ENCODE measurements at regions not wholly inside any gene's neighbourhood (a gene's known extent, or its start where the extent isn't known, plus 50 kb on each side); places are given as distances from the start of the nearest gene placed in this dataset.

GRCh38 chr6:67887419-67887746, 747.7 kb upstream of the ADGRB3 start:
- Histone ChIP-seq H3K4me1 (ENCODE audit: control insufficient read depth, insufficient read depth, low read length) (no peaks in the 10 kb centered on the region), H4K20me1 (ENCODE audit: control insufficient read depth, insufficient read depth) (no peaks in the 10 kb centered on the region), H3K4me3 (no peak overlapping the region), H3K79me2 (ENCODE audit: control insufficient read depth, insufficient read depth, low read length) (no peaks in the 10 kb centered on the region), H3K36me3 (ENCODE audit: control insufficient read depth in 2 of 2, insufficient read depth in 2 of 2, low read length in 1 of 2) (no peaks in the 10 kb centered on the region), H3K9ac (ENCODE audit: control insufficient read depth, insufficient read depth, low read length) (no peak overlapping the region), H3K27ac (ENCODE audit: control insufficient read depth, insufficient read depth) (no peak overlapping the region), H3K9me3 (replicated peaks; ENCODE audit: control insufficient read depth, insufficient read depth, low read length) (no peaks in the 10 kb centered on the region), H3K4me2 (ENCODE audit: control insufficient read depth, insufficient read depth) (no peak overlapping the region), H2AFZ (ENCODE audit: control insufficient read depth, low read depth, low read length) (no peak overlapping the region), H3K27me3 (replicated peaks in 1 of 2; ENCODE audit: control insufficient read depth in 2 of 2, insufficient read depth in 2 of 2, low read length in 1 of 2) (no peaks in the 10 kb centered on the region)
- CTCF ChIA-PET = no interaction called here
- no peak for ATAC-seq
- 60% methylated on average over 4 of the region's 4 CpGs for WGBS (ENCODE audit: insufficient coverage, insufficient replicate concordance, low lambda C conversion rate, missing lambda C conversion rate)
- no peak for FAIRE-seq
- intact Hi-C loops (cut with micrococcal nuclease; ENCODE audit: unreplicated experiment) = no loop called here
- RAD21 ChIA-PET (ENCODE audit: unreplicated experiment) = no interaction called here
- SMC1A ChIA-PET (ENCODE audit: uncharacterized antibody, unreplicated experiment) = no interaction called here
- in situ Hi-C loops (cut with MboI) = no loop called here
- POLR2A ChIA-PET = no interaction called here
- DNase-seq (ENCODE audit: low read depth, low spot score) = no peak
- TF ChIP-seq IRF3 (IDR thresholded peaks at IDR 0.05) (no peak), POLR2A (IDR thresholded peaks at IDR 0.05; ENCODE audit: low read depth, low read length) (no peak), MEF2A (IDR thresholded peaks at IDR 0.05; ENCODE audit: insufficient read depth, low read depth, low read length) (no peak), GABPA (IDR thresholded peaks at IDR 0.05; ENCODE audit: low read depth) (no peak), KDM1A (IDR thresholded peaks at IDR 0.05; ENCODE audit: borderline replicate concordance) (no peak), IRF5 (IDR thresholded peaks at IDR 0.05; ENCODE audit: borderline replicate concordance) (no peak), EP300 (IDR thresholded peaks at IDR 0.05; ENCODE audit: borderline replicate concordance in 1 of 2, control insufficient read depth in 1 of 2, low read depth in 2 of 2, low read length in 2 of 2) (no peak), RELB (IDR thresholded peaks at IDR 0.05; ENCODE audit: low read depth) (no peak), MLLT1 (IDR thresholded peaks at IDR 0.05) (no peak)
- no TSS peak for BruUV-seq (replicated peaks)
